CD8-positive, alpha-beta memory T cell (primary cell): ENCODE measurements at regions not wholly inside any gene's neighbourhood (a gene's known extent, or its start where the extent isn't known, plus 50 kb on each side); places are given as distances from the start of the nearest gene placed in this dataset.

ENCODE experiments used
- CTCF ChIA-PET: fragments of 350-600 bp; sonication (Branson Sonifier 250); formaldehyde crosslinking; loops from one replicate; lab custom pipeline; 2021; ENCODE audit warnings: antibody characterized with exemption; lab: Charles Lee
- POLR2A ChIA-PET: fragments of 350-600 bp; sonication (Branson Sonifier 250); formaldehyde crosslinking; loops from one replicate; lab custom pipeline; 2021; ENCODE audit warnings: antibody characterized with exemption; lab: Charles Lee
- DNase-seq, 5 donors: peaks; one replicate each; pipeline versions ENCODE4 v3.0.0 to v3.0.0-alpha.2; 2020 to 2022; ENCODE audit warnings: mixed read lengths in 1 of 5
- H3K27ac ChIP-seq: one replicate; pipeline ENCODE4 v1.7.0; 2013; ENCODE audit warnings: low read depth, mild to moderate bottlenecking, low read length, moderate library complexity
- H3K27me3 ChIP-seq: 2 replicates; pipeline ENCODE4 v1.7.0; 2013; ENCODE audit warnings: low read length, mild to moderate bottlenecking; ENCODE audit not compliant: insufficient read depth, poor library complexity, severe bottlenecking
- H3K36me3 ChIP-seq: 2 replicates; pipeline ENCODE4 v1.7.0; 2013; ENCODE audit warnings: mild to moderate bottlenecking, low read length, moderate library complexity; ENCODE audit not compliant: insufficient read depth
- H3K4me1 ChIP-seq: 2 replicates; pipeline ENCODE4 v1.7.0; 2013; ENCODE audit warnings: mild to moderate bottlenecking, low read length, moderate library complexity; ENCODE audit not compliant: insufficient read depth
- H3K4me3 ChIP-seq: 2 replicates; pipeline ENCODE4 v1.7.0; 2013; ENCODE audit warnings: mild to moderate bottlenecking, low read length
- H3K9me3 ChIP-seq: 2 replicates; pipeline ENCODE4 v1.7.0; 2013; ENCODE audit warnings: mild to moderate bottlenecking, low read length
- H3K27ac Mint-ChIP-seq, 8 donors: one replicate each; pipeline ENCODE4 v1.8.0; 2020 to 2021; ENCODE audit warnings: mixed read lengths in 8 of 8, mild to moderate bottlenecking in 6 of 8, inconsistent platforms in 3 of 8, moderate library complexity in 3 of 8
- H3K27me3 Mint-ChIP-seq, 2 donors: one replicate each; pipeline ENCODE4 v1.8.0; 2020 to 2021; ENCODE audit warnings: mixed read lengths in 2 of 2, mild to moderate bottlenecking in 1 of 2, moderate library complexity in 1 of 2
- H3K36me3 Mint-ChIP-seq, 3 donors: one replicate each; pipeline ENCODE4 v1.8.0; 2020 to 2021; ENCODE audit warnings: mixed read lengths in 3 of 3, inconsistent platforms in 1 of 3, mild to moderate bottlenecking in 1 of 3
- H3K4me1 Mint-ChIP-seq, 3 donors: one replicate each; pipeline ENCODE4 v1.8.0; 2020 to 2021; ENCODE audit warnings: mixed read lengths in 3 of 3, inconsistent platforms in 1 of 3, mild to moderate bottlenecking in 1 of 3
- H3K4me3 Mint-ChIP-seq, 7 donors: one replicate each; pipeline ENCODE4 v1.8.0; 2020 to 2021; ENCODE audit warnings: mixed read lengths in 7 of 7, mild to moderate bottlenecking in 6 of 7, moderate library complexity in 4 of 7, inconsistent platforms in 2 of 7
- H3K9me3 Mint-ChIP-seq, 5 donors: one replicate each; pipeline ENCODE4 v1.8.0; 2020 to 2022; ENCODE audit warnings: mixed read lengths in 5 of 5, mild to moderate bottlenecking in 3 of 5, moderate library complexity in 2 of 5, inconsistent platforms in 1 of 5

DNA sequence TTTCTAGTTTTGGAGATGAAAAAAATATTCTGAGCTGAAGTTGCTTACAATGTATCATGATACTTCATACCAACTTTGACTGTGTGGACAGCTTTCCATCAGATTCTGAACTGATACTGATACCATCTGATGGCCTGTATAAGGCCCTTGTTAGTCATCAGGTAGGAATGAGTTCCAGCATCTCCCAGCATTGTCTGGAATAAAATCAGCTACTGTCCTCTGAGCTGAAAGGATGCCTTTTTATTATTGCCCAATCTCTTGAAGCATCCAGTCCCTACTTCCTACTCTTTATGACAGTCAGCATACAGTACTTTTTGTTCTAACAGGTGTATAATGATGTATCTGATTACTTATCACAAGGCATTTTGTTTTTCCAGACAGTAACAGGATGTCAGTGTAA is 70.6 kb upstream of the EYA4 start:
- no peak for DNase-seq
- H3K9me3 ChIP-seq: no peaks in the 10 kb centered on the region
- ChIA-PET CTCF (no interaction called here), POLR2A (no interaction called here)
- no peak overlapping the region for H3K4me3 ChIP-seq
- H3K27ac Mint-ChIP-seq: no peak overlapping the region
- no peaks in the 10 kb centered on the region for H3K36me3 Mint-ChIP-seq
- H3K27me3 ChIP-seq: no peaks in the 10 kb centered on the region
- no peaks in the 10 kb centered on the region for H3K4me1 ChIP-seq
- no peaks in the 10 kb centered on the region for H3K36me3 ChIP-seq
- no peak overlapping the region for H3K27ac ChIP-seq
- H3K4me3 Mint-ChIP-seq: no peak overlapping the region
- no peaks in the 10 kb centered on the region for H3K27me3 Mint-ChIP-seq
- H3K4me1 Mint-ChIP-seq: no peaks in the 10 kb centered on the region
- H3K9me3 Mint-ChIP-seq: peaks cover 0 to 4% (median 0%) of the 10 kb centered on the region in 5 donors

DNA sequence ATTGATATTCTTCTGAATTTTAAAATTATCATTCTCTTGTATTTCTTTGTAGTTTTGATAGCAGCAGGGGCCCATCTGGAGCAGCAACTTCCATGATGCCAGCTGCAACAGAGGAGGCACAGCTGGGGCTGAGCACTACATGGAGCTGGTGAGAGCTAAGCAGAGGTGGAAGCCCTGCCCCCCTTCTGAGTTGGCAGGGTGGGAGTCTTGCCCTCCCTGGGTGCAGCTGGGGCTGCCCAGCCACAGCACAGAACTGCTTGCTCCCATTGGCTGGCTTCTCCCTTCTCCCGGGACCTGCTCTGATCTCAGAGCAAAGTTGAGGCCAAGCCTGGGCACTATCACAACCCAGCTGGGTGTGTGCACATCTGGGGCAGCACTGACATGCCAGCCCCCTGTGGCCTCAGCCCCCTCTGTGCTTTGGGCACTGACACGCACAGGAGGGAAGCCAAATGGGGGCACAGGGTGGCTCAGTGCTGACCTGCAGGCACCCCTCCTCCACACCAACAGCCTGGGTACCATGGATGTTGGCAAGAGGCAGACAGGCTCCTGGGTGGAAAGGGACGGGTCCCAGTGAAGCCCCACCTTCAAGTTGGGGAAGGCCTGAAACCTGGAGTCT is 69.1 kb upstream of the EYA4 start:
- Histone ChIP-seq H3K4me3 (no peak overlapping the region), H3K36me3 (no peaks in the 10 kb centered on the region), H3K27ac (no peak overlapping the region), H3K4me1 (no peaks in the 10 kb centered on the region), H3K9me3 (no peaks in the 10 kb centered on the region), H3K27me3 (no peaks in the 10 kb centered on the region)
- Mint-ChIP-seq H3K4me1 (no peaks in the 10 kb centered on the region), H3K9me3 (peaks cover 0 to 4% (median 0%) of the 10 kb centered on the region in 5 donors), H3K27me3 (no peaks in the 10 kb centered on the region), H3K4me3 (no peak overlapping the region), H3K27ac (no peak overlapping the region), H3K36me3 (no peaks in the 10 kb centered on the region)
- DNase-seq: no peak
- ChIA-PET CTCF (no interaction called here), POLR2A (no interaction called here)

DNA sequence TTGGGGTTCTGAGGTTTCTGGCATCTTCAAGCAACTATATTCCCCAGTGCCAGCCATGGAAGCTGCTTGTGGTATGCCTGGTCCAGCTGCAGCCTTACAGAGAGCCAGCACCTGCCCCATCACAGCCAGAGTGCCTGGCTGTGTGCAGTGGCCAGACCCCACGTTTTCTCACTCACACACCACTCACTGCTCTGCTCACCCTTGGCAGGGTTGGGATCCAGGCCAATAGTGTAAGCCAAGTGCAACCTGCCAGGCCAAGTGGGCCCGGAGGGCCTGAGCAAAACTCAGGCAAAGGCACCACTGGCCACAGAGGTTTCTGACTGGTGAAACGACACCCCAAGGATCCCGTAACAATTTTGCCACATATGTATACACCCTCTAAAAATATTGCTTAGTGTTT is 67.9 kb upstream of the EYA4 start:
- no peaks in the 10 kb centered on the region for H3K36me3 Mint-ChIP-seq
- H3K27ac ChIP-seq: no peak overlapping the region
- no peaks in the 10 kb centered on the region for H3K4me1 ChIP-seq
- H3K27me3 Mint-ChIP-seq: no peaks in the 10 kb centered on the region
- no peak overlapping the region for H3K27ac Mint-ChIP-seq
- no peak overlapping the region for H3K4me3 ChIP-seq
- no peaks in the 10 kb centered on the region for H3K36me3 ChIP-seq
- ChIA-PET POLR2A (no interaction called here), CTCF (no interaction called here)
- H3K27me3 ChIP-seq: no peaks in the 10 kb centered on the region
- H3K4me1 Mint-ChIP-seq: no peaks in the 10 kb centered on the region
- H3K4me3 Mint-ChIP-seq: no peak overlapping the region
- no peak for DNase-seq
- peaks cover 0 to 4% (median 2%) of the 10 kb centered on the region in 5 donors for H3K9me3 Mint-ChIP-seq
- H3K9me3 ChIP-seq: no peaks in the 10 kb centered on the region

DNA sequence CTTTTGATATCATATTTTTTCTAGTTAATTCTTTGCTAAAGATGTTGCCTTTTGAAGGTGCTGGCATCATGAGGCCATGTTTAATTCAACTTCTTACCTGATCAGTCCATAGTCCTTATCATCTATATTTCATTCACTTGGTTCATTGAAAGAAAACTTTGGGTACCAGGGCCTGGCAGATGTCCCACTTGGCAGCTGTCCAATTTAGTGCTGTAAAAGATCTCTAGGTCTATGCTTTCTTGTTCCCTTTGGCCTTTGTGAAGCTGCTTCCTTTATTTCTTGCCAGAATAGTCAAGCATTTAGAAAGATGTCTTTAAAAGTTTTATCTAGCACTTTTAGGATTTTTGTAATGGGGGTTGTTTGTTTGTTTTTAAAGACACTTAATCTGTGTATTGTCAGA is 61.7 kb upstream of the EYA4 start:
- POLR2A ChIA-PET: no interaction called here
- Mint-ChIP-seq H3K27ac (no peak overlapping the region), H3K27me3 (no peaks in the 10 kb centered on the region)

DNA sequence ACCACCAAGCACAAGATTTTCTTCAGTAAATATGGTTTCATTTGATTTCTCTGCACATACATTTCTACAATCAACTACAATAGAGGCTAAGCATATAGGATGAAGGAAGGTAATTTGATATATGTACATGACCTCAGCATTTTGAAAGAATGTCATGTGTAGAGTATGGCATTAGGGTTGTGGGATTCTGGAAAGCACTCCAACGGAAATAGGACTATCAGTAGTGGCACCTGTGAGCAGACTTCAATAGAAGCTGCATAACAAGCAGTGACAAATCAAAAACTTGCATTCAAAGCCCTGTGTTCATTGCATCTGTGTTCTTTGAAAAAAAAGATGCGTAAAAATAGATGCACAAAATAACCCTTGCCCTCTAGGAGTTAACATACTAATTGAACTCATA is 57.5 kb upstream of the EYA4 start:
- Mint-ChIP-seq H3K4me1 (no peaks in the 10 kb centered on the region), H3K27me3 (peaks cover 0 to 2% of the 10 kb centered on the region in 2 donors), H3K4me3 (no peak overlapping the region), H3K36me3 (no peaks in the 10 kb centered on the region), H3K9me3 (peaks cover 0 to 5% (median 0%) of the 10 kb centered on the region in 5 donors), H3K27ac (no peak overlapping the region)
- Histone ChIP-seq H3K4me1 (no peaks in the 10 kb centered on the region), H3K27ac (no peak overlapping the region), H3K4me3 (no peak overlapping the region), H3K27me3 (no peaks in the 10 kb centered on the region), H3K36me3 (no peaks in the 10 kb centered on the region), H3K9me3 (no peaks in the 10 kb centered on the region)
- POLR2A ChIA-PET: no interaction called here
- DNase-seq: no peak
- CTCF ChIA-PET: no interaction called here

More for the DNA sequence above, 61.7 kb upstream of the EYA4 start:
- Histone ChIP-seq H3K4me3 (no peak overlapping the region), H3K4me1 (no peaks in the 10 kb centered on the region), H3K9me3 (no peaks in the 10 kb centered on the region), H3K27me3 (no peaks in the 10 kb centered on the region), H3K36me3 (no peaks in the 10 kb centered on the region), H3K27ac (no peak overlapping the region)
- Mint-ChIP-seq H3K9me3 (peaks cover 0 to 9% (median 3%) of the 10 kb centered on the region in 5 donors), H3K4me3 (no peak overlapping the region), H3K4me1 (no peaks in the 10 kb centered on the region), H3K36me3 (no peaks in the 10 kb centered on the region)
- CTCF ChIA-PET: no interaction called here
- no peak for DNase-seq

DNA sequence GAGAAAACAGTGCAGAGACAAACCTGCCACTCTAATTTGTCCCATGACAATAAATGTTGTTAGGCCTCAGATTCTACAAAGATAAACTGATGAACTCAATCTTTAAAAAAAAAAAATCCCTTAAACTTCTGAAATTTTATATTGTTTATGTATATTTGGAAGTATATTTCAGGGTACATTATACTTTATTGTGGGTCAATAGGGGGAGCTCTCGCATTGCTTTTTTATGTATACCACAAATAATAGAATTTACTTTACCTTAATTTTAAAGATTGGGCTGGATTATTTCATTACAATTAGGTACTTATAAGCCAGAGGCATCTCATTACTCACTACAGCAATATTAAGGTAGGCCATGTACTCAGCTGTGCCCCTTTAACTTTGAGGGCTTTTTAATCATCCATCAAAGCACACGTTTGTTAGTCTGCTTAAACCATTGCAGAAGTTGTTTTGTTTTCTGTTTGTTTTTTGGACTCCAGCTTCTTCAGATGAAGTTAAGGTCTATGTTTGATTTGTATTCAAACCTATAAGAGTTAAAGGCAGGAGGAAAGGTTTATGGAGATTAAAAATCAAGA is 56.3 kb upstream of the EYA4 start:
- DNase-seq: no peak
- no peaks in the 10 kb centered on the region for H3K4me1 ChIP-seq
- H3K27ac Mint-ChIP-seq: no peak overlapping the region
- H3K4me3 Mint-ChIP-seq: no peak overlapping the region
- no peak overlapping the region for H3K4me3 ChIP-seq
- H3K36me3 ChIP-seq: no peaks in the 10 kb centered on the region
- no peaks in the 10 kb centered on the region for H3K4me1 Mint-ChIP-seq
- H3K9me3 ChIP-seq: no peaks in the 10 kb centered on the region
- no peaks in the 10 kb centered on the region for H3K27me3 ChIP-seq
- peaks cover 0 to 2% (median 0%) of the 10 kb centered on the region in 5 donors for H3K9me3 Mint-ChIP-seq
- ChIA-PET POLR2A (no interaction called here), CTCF (no interaction called here)
- H3K27me3 Mint-ChIP-seq: peaks cover 0 to 2% of the 10 kb centered on the region in 2 donors
- H3K36me3 Mint-ChIP-seq: no peaks in the 10 kb centered on the region
- no peak overlapping the region for H3K27ac ChIP-seq

DNA sequence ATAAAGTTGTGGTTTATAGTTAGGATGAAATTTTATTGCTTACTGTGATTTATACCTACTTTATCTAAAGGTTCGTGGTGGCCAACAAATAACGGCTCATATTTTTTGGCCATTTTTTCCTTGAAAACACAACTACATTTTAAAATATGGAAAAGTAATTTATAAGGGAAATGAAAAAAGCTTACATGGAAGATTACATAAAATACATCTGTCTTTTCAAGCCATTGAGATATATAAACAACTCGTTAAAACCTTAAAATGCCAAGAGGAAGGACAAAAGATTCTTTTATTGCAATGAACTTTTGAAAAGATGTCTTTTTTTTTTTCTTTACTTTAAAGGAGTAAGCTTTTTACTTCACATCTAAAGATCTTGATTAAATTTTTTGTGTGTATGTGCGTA is 55.4 kb upstream of the EYA4 start:
- no peak for DNase-seq
- no peak overlapping the region for H3K4me3 ChIP-seq
- no peaks in the 10 kb centered on the region for H3K36me3 ChIP-seq
- no peaks in the 10 kb centered on the region for H3K9me3 ChIP-seq
- peaks cover 0 to 2% (median 0%) of the 10 kb centered on the region in 5 donors for H3K9me3 Mint-ChIP-seq
- H3K27me3 ChIP-seq: no peaks in the 10 kb centered on the region
- H3K4me1 ChIP-seq: no peaks in the 10 kb centered on the region
- no peaks in the 10 kb centered on the region for H3K36me3 Mint-ChIP-seq
- peaks cover 0 to 2% of the 10 kb centered on the region in 2 donors for H3K27me3 Mint-ChIP-seq
- no peak overlapping the region for H3K27ac Mint-ChIP-seq
- H3K4me3 Mint-ChIP-seq: no peak overlapping the region
- no peak overlapping the region for H3K27ac ChIP-seq
- ChIA-PET CTCF (no interaction called here), POLR2A (no interaction called here)
- H3K4me1 Mint-ChIP-seq: no peaks in the 10 kb centered on the region

DNA sequence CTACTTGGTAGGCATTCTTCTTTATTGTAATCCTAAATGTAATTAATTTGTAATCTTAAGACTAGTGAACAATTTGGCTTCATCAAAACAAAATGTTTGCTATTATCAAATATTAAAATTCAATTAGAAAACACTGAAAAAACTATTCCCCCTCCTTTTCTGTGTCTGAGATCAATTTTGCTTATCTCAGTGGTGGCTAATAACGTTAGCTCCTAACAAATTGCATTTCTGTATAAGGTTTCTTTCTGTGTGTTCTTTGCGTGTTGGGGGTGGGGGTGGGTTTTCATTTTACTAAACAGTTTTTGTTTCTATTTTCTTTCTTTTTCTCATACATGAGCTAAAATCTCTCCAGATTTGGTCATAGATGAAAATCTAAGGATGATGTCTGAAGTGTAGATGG is 54.0 kb upstream of the EYA4 start:
- no peaks in the 10 kb centered on the region for H3K27me3 ChIP-seq
- ChIA-PET POLR2A (no interaction called here), CTCF (interaction anchor here (0.6 kb wide), 1 partner anchor 654 kb away, joined by 3 read pairs; no protein-coding TSS in a partner anchor)
- DNase-seq: no peak
- H3K4me1 Mint-ChIP-seq: no peaks in the 10 kb centered on the region
- H3K27ac Mint-ChIP-seq: no peak overlapping the region
- H3K9me3 ChIP-seq: no peaks in the 10 kb centered on the region
- no peak overlapping the region for H3K4me3 Mint-ChIP-seq
- no peak overlapping the region for H3K4me3 ChIP-seq
- H3K27me3 Mint-ChIP-seq: peaks cover 0 to 2% of the 10 kb centered on the region in 2 donors
- peaks cover 0 to 2% (median 0%) of the 10 kb centered on the region in 5 donors for H3K9me3 Mint-ChIP-seq
- no peaks in the 10 kb centered on the region for H3K4me1 ChIP-seq
- no peaks in the 10 kb centered on the region for H3K36me3 Mint-ChIP-seq
- H3K36me3 ChIP-seq: no peaks in the 10 kb centered on the region
- no peak overlapping the region for H3K27ac ChIP-seq
